ENCODE measurements at regions not wholly inside any gene's neighbourhood (a gene's known extent, or its start where the extent isn't known, plus 50 kb on each side); places are given as distances from the start of the nearest gene placed in this dataset.

DNA sequence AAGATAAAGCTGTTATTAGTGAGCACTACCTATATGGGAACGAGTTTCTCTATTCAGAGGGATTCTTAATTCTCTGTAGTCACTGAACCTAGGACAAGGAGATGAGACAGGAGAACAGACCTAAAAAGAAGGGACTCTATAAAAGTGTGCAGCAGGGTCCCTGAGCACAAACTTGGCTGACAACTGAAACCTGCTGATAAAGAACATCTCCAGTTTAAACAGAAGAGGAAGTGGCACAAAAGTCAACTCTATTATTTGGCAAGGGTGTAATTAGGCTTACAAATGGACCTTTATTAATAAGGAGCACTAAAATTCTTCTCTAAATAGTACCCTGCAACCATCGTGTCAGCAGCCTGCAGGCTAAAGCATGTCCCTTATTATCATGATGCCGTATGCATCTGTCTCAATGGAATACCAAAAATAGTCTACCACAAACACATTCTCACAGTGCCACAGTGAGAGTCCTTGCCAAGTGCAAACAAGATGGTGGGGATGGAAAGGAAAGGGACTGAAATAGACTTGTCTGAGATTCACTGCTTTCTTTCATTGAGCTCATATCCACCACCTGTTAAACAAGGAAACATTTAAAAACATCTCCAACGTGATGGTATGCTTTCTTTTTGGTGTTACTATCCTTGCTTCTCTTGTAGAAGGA, 260.2 kb downstream of the INSIG2 start:
- no peak overlapping the region for H3K4me3 ChIP-seq (ENCODE audit: low read depth in 1 of 2, low read length in 2 of 2)
- H3K27me3 ChIP-seq (ENCODE audit: control insufficient read depth in 1 of 2, insufficient read depth in 2 of 2, low read length in 2 of 2) = no peaks in the 10 kb centered on the region
- H3K4me1 ChIP-seq (ENCODE audit: control insufficient read depth in 2 of 2, insufficient read depth in 2 of 2, low read length in 1 of 2) = no peaks in the 10 kb centered on the region
- no peaks in the 10 kb centered on the region for H3K9me3 ChIP-seq (ENCODE audit: control insufficient read depth in 2 of 2, insufficient read depth in 1 of 2, low read depth in 1 of 2, low read length in 1 of 2)
- 57% methylated on average over 4 of the region's 4 CpGs for whole genome bisulfite sequencing, 2 donors
- H3K27ac ChIP-seq (ENCODE audit: low read depth in 2 of 2, low read length in 1 of 2) = no peak overlapping the region
- no peaks in the 10 kb centered on the region for H3K36me3 ChIP-seq (ENCODE audit: control insufficient read depth in 2 of 2, insufficient read depth in 2 of 2, low read length in 1 of 2)

DNA sequence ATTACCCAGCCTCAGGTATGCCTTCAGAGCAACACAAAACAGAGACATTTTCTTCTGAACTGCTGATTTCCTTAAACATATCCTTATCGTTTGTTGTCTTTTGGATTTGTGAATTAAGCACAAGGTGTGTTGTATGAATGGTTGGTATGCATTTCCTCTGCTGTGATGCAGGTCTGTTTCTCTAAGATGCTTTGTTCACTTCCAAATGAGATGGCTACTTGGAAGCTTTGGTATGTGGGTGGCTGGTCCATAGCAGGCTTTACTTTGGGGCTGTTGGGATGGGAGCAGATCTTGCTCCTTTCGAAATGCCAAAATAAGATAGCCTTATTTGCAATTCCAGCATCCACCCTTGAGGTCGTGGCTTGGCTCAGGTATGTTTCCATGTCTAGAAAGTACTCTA, 257.2 kb downstream of the INSIG2 start:
- Histone ChIP-seq H3K4me3 (ENCODE audit: low read depth in 1 of 2, low read length in 2 of 2) (no peak overlapping the region), H3K9me3 (ENCODE audit: control insufficient read depth in 2 of 2, insufficient read depth in 1 of 2, low read depth in 1 of 2, low read length in 1 of 2) (no peaks in the 10 kb centered on the region), H3K27ac (ENCODE audit: low read depth in 2 of 2, low read length in 1 of 2) (no peak overlapping the region), H3K36me3 (ENCODE audit: control insufficient read depth in 2 of 2, insufficient read depth in 2 of 2, low read length in 1 of 2) (no peaks in the 10 kb centered on the region), H3K27me3 (ENCODE audit: control insufficient read depth in 1 of 2, insufficient read depth in 2 of 2, low read length in 2 of 2) (no peaks in the 10 kb centered on the region), H3K4me1 (ENCODE audit: control insufficient read depth in 2 of 2, insufficient read depth in 2 of 2, low read length in 1 of 2) (no peaks in the 10 kb centered on the region)
- 56 to 62% methylated on average over 3 of the region's 3 CpGs for WGBS, 2 donors

DNA sequence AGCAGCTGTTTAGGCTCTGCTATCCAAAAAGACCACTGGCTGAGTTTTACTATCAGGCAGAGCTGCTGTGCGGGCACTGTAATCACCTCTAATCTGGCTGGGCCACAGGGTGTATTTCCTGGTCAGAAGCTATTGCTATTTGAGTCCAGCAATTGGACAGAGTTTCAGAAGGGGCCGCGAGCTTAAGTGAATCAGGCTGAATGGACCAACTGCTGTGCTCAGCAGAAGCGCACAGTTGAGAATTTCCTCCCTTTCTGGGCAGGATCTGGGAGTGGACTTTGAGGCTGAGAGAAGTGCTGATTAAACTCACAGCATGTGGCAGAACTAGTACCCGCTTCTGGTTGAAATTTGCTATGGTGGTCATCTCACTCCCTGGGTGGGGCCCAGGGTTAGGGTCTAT, 251.8 kb downstream of the INSIG2 start:
- no peaks in the 10 kb centered on the region for H3K36me3 ChIP-seq (ENCODE audit: control insufficient read depth in 2 of 2, insufficient read depth in 2 of 2, low read length in 1 of 2)
- WGBS, 2 donors = 78 to 79% methylated on average over 5 of the region's 5 CpGs
- no peaks in the 10 kb centered on the region for H3K27me3 ChIP-seq (ENCODE audit: control insufficient read depth in 1 of 2, insufficient read depth in 2 of 2, low read length in 2 of 2)
- no peaks in the 10 kb centered on the region for H3K4me1 ChIP-seq (ENCODE audit: control insufficient read depth in 2 of 2, insufficient read depth in 2 of 2, low read length in 1 of 2)
- peaks cover 0 to 3% of the 10 kb centered on the region in 2 donors for H3K9me3 ChIP-seq (ENCODE audit: control insufficient read depth in 2 of 2, insufficient read depth in 1 of 2, low read depth in 1 of 2, low read length in 1 of 2)
- H3K4me3 ChIP-seq (ENCODE audit: low read depth in 1 of 2, low read length in 2 of 2) = no peak overlapping the region
- no peak overlapping the region for H3K27ac ChIP-seq (ENCODE audit: low read depth in 2 of 2, low read length in 1 of 2)

DNA sequence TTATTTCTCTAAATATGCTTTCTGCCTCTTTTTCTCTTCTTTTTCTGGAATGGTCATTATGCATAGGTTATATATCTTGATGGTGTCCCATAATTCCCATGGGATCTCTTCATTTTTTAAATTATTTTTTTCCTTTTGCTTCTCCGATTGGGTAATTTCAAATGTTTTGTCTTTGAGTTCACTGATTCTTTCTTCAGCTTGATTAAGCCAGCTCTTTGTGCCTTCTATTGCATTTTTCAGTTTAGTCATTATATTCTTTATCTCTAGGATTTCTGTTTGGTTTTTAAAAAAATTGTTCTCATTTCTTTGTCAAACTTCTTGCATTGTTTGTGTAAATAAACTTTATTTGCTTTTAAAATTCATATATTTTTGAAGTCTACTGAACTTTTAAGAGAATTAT, 251.1 kb downstream of the INSIG2 start:
- Histone ChIP-seq H3K27ac (ENCODE audit: low read depth in 2 of 2, low read length in 1 of 2) (no peak overlapping the region), H3K4me3 (ENCODE audit: low read depth in 1 of 2, low read length in 2 of 2) (no peak overlapping the region), H3K27me3 (ENCODE audit: control insufficient read depth in 1 of 2, insufficient read depth in 2 of 2, low read length in 2 of 2) (no peaks in the 10 kb centered on the region), H3K9me3 (ENCODE audit: control insufficient read depth in 2 of 2, insufficient read depth in 1 of 2, low read depth in 1 of 2, low read length in 1 of 2) (peaks cover 0 to 3% of the 10 kb centered on the region in 2 donors), H3K4me1 (ENCODE audit: control insufficient read depth in 2 of 2, insufficient read depth in 2 of 2, low read length in 1 of 2) (no peaks in the 10 kb centered on the region), H3K36me3 (ENCODE audit: control insufficient read depth in 2 of 2, insufficient read depth in 2 of 2, low read length in 1 of 2) (no peaks in the 10 kb centered on the region)
- WGBS, 2 donors = 96 to 100% methylated on average over 1 of the region's 1 CpG

DNA sequence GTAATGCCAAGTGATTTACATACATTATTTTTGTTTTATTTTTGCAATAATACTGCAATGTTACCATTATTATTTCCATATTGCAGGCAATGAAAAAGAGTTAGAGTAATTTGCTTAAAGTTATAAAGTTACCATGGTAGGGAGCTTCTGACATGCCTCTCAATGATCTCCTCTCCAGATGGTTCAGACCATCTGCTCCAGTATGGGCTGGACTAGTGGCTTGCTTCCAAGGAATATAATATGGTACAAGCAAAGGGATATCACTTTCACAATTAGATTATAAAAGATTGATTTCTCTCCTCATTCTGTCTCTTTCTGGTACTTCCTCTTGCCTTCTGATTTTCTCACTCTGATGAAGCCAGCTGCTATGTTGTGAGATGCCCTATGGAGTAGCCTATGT, 245.4 kb downstream of the INSIG2 start:
- Histone ChIP-seq H3K36me3 (ENCODE audit: control insufficient read depth in 2 of 2, insufficient read depth in 2 of 2, low read length in 1 of 2) (no peaks in the 10 kb centered on the region), H3K27ac (ENCODE audit: low read depth in 2 of 2, low read length in 1 of 2) (no peak overlapping the region), H3K4me1 (ENCODE audit: control insufficient read depth in 2 of 2, insufficient read depth in 2 of 2, low read length in 1 of 2) (no peaks in the 10 kb centered on the region), H3K9me3 (ENCODE audit: control insufficient read depth in 2 of 2, insufficient read depth in 1 of 2, low read depth in 1 of 2, low read length in 1 of 2) (no peaks in the 10 kb centered on the region), H3K4me3 (ENCODE audit: low read depth in 1 of 2, low read length in 2 of 2) (no peak overlapping the region), H3K27me3 (ENCODE audit: control insufficient read depth in 1 of 2, insufficient read depth in 2 of 2, low read length in 2 of 2) (no peaks in the 10 kb centered on the region)

DNA sequence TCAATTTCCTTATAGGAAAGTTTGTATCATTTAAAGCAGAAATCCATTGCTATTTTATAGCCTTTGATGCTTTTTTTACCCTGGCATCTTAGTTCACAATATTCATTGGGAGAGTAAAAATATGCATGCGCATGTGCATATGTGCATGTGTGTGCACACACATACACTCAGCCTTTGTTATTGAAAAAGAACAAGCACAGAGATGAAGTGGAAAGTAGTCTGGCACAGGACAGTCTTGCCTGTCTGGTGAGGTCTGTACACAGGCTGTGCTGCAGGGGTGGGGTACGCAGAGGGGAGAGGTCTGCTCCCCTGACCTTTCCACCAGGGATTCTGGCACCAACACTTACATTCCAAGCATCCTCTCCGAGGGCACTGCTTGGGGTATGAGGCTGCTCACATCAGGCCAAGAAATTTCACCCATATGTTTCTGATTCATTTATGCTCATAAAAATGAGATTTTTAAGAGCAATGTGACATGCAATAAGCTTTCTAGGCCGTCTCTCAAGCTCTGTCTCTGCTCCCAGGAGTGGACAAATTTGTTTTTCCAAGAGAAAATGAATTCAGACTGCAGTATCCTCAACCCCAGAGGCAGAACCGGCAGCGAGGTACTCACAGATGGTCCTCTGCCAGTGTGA, 237.2 kb downstream of the INSIG2 start:
- H3K27me3 ChIP-seq (ENCODE audit: control insufficient read depth in 1 of 2, insufficient read depth in 2 of 2, low read length in 2 of 2) = no peaks in the 10 kb centered on the region
- no peaks in the 10 kb centered on the region for H3K36me3 ChIP-seq (ENCODE audit: control insufficient read depth in 2 of 2, insufficient read depth in 2 of 2, low read length in 1 of 2)
- no peaks in the 10 kb centered on the region for H3K9me3 ChIP-seq (ENCODE audit: control insufficient read depth in 2 of 2, insufficient read depth in 1 of 2, low read depth in 1 of 2, low read length in 1 of 2)
- H3K27ac ChIP-seq (ENCODE audit: low read depth in 2 of 2, low read length in 1 of 2) = no peak overlapping the region
- no peaks in the 10 kb centered on the region for H3K4me1 ChIP-seq (ENCODE audit: control insufficient read depth in 2 of 2, insufficient read depth in 2 of 2, low read length in 1 of 2)
- WGBS, 2 donors = 60 to 63% methylated on average over 6 of the region's 6 CpGs
- no peak overlapping the region for H3K4me3 ChIP-seq (ENCODE audit: low read depth in 1 of 2, low read length in 2 of 2)

DNA sequence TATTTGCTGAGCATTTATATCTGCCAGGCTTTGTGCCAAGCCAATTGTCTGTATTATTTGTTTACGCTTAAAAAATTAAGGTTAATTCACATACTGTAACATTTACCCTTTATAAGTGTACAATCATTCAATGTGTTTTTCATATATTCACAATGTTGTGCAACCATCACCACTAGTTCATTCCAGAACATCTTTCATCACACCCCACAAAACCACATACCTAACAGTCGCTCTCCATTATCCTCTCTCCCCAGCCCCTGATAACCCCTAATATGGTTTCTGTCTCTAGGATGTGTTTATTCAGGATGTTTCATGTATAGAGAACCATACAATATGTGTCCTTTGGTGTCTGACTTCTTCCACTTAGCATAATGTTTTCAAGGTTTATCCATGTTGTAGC, 234.1 kb downstream of the INSIG2 start:
- Histone ChIP-seq H3K9me3 (ENCODE audit: control insufficient read depth in 2 of 2, insufficient read depth in 1 of 2, low read depth in 1 of 2, low read length in 1 of 2) (no peaks in the 10 kb centered on the region), H3K27ac (ENCODE audit: low read depth in 2 of 2, low read length in 1 of 2) (no peak overlapping the region), H3K27me3 (ENCODE audit: control insufficient read depth in 1 of 2, insufficient read depth in 2 of 2, low read length in 2 of 2) (no peaks in the 10 kb centered on the region), H3K4me3 (ENCODE audit: low read depth in 1 of 2, low read length in 2 of 2) (no peak overlapping the region), H3K4me1 (ENCODE audit: control insufficient read depth in 2 of 2, insufficient read depth in 2 of 2, low read length in 1 of 2) (no peaks in the 10 kb centered on the region), H3K36me3 (ENCODE audit: control insufficient read depth in 2 of 2, insufficient read depth in 2 of 2, low read length in 1 of 2) (no peaks in the 10 kb centered on the region)
- 62 to 64% methylated on average over 2 of the region's 2 CpGs for WGBS, 2 donors

DNA sequence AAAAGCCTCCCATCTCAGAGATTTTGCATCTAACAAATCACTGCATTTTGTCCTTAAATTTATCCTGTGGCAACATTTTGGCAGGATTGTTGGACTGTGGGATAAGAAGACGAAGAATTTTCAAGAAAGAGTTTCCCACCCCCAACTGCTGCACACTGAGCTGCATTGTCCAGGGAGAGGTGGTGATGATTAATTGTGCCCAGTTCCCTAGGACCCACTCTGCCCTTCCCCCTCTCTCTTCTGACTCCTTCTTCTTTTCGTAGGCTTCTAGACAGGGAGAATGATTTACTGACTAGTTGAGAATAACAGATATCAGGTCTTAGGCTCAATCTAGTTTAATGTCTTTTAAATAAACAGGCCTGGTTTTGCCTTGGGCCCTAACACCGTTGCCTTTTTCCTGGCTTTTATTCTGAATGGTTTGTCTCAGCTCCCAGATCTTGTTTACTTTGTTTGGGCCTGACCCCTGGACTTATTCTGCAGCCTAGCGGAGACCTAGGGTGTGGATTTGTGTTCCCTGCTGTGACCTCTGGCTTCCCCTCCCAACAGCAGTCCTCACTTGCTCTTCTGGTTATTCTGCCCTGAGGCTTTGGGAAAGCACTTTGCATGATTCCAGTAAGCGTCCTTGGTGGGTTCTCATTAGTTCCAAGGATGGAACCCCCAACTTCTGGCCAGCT, 233.3 kb downstream of the INSIG2 start:
- no peak overlapping the region for H3K4me3 ChIP-seq (ENCODE audit: low read depth in 1 of 2, low read length in 2 of 2)
- H3K9me3 ChIP-seq (ENCODE audit: control insufficient read depth in 2 of 2, insufficient read depth in 1 of 2, low read depth in 1 of 2, low read length in 1 of 2) = no peaks in the 10 kb centered on the region
- H3K27me3 ChIP-seq (ENCODE audit: control insufficient read depth in 1 of 2, insufficient read depth in 2 of 2, low read length in 2 of 2) = no peaks in the 10 kb centered on the region
- no peaks in the 10 kb centered on the region for H3K36me3 ChIP-seq (ENCODE audit: control insufficient read depth in 2 of 2, insufficient read depth in 2 of 2, low read length in 1 of 2)
- H3K27ac ChIP-seq (ENCODE audit: low read depth in 2 of 2, low read length in 1 of 2) = no peak overlapping the region
- H3K4me1 ChIP-seq (ENCODE audit: control insufficient read depth in 2 of 2, insufficient read depth in 2 of 2, low read length in 1 of 2) = no peaks in the 10 kb centered on the region
- 28 to 30% methylated on average over 5 of the region's 5 CpGs for WGBS, 2 donors

DNA sequence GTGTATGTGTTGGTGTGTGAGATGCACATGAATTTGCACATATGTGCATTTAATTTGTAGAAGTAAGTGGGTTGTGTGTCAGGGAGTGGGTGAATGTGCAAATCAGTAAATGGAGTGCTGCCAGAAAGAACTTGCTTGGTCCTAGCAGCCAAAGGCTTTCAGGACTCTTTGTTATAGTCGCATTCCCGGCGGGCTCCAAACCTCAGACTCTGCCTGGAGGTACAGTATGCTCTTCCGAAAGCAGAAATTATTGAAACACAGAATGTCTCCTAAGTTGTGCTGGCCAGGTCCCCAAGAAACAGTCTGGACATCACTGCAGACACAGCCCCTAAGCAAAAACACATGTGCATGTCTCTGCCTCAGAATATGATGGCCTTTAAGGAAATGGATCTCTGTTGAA, 232.4 kb downstream of the INSIG2 start:
- no peak overlapping the region for H3K27ac ChIP-seq (ENCODE audit: low read depth in 2 of 2, low read length in 1 of 2)
- WGBS, 2 donors = 71 to 74% methylated on average over 4 of the region's 4 CpGs
- no peaks in the 10 kb centered on the region for H3K9me3 ChIP-seq (ENCODE audit: control insufficient read depth in 2 of 2, insufficient read depth in 1 of 2, low read depth in 1 of 2, low read length in 1 of 2)
- H3K27me3 ChIP-seq (ENCODE audit: control insufficient read depth in 1 of 2, insufficient read depth in 2 of 2, low read length in 2 of 2) = no peaks in the 10 kb centered on the region
- no peaks in the 10 kb centered on the region for H3K36me3 ChIP-seq (ENCODE audit: control insufficient read depth in 2 of 2, insufficient read depth in 2 of 2, low read length in 1 of 2)
- H3K4me1 ChIP-seq (ENCODE audit: control insufficient read depth in 2 of 2, insufficient read depth in 2 of 2, low read length in 1 of 2) = no peaks in the 10 kb centered on the region
- H3K4me3 ChIP-seq (ENCODE audit: low read depth in 1 of 2, low read length in 2 of 2) = no peak overlapping the region

DNA sequence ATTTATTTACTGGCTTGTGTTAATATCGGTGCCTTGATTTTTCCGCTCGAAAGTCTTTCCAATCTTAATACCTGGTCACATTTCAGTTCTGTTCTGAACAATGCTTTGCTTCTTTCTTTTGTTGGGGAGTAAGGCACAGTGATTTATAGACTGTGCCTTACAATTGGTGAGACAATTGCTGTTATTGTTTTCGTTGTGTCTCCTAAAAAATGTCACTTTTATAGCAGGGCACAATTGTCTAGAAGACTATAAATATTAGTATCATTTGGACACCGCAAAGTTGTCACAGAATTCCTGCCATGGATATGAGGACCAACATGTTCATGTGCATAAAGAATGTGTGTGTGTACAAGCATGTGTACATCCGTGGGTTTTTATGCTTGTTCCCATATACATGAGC, 231.9 kb downstream of the INSIG2 start:
- Histone ChIP-seq H3K27me3 (ENCODE audit: control insufficient read depth in 1 of 2, insufficient read depth in 2 of 2, low read length in 2 of 2) (no peaks in the 10 kb centered on the region), H3K4me1 (ENCODE audit: control insufficient read depth in 2 of 2, insufficient read depth in 2 of 2, low read length in 1 of 2) (no peaks in the 10 kb centered on the region), H3K9me3 (ENCODE audit: control insufficient read depth in 2 of 2, insufficient read depth in 1 of 2, low read depth in 1 of 2, low read length in 1 of 2) (peaks cover 0 to under 1% of the 10 kb centered on the region in 2 donors), H3K4me3 (ENCODE audit: low read depth in 1 of 2, low read length in 2 of 2) (no peak overlapping the region), H3K36me3 (ENCODE audit: control insufficient read depth in 2 of 2, insufficient read depth in 2 of 2, low read length in 1 of 2) (no peaks in the 10 kb centered on the region), H3K27ac (ENCODE audit: low read depth in 2 of 2, low read length in 1 of 2) (no peak overlapping the region)
- WGBS, 2 donors = 71 to 75% methylated on average over 6 of the region's 6 CpGs
